ENCODE measurements at regions not wholly inside any gene's neighbourhood (a gene's known extent, or its start where the extent isn't known, plus 50 kb on each side); places are given as distances from the start of the nearest gene placed in this dataset.

- no peaks in the 10 kb centered on the region for H3K9me3 ChIP-seq
- Mint-ChIP-seq H3K4me1 (peaks cover 21 to 37% (median 26%) of the 10 kb centered on the region in 3 donors), H3K9me3 (no peaks in the 10 kb centered on the region), H3K4me3 (no peak overlapping the region), H3K36me3 (no peaks in the 10 kb centered on the region), H3K27me3 (no peaks in the 10 kb centered on the region), H3K27ac (peak overlapping the region; percentile 63 to 71)
- POLR2A ChIA-PET: interaction anchor here in 1 of 2 donors (0.5 kb wide), 1 partner anchor 28 kb away, joined by 11 read pairs; no protein-coding TSS in a partner anchor
- ATAC-seq (replicated peaks in 1 of 4) (no peak), DNase-seq (no peak)
- no peaks in the 10 kb centered on the region for H3K27me3 ChIP-seq (replicated peaks in 1 of 2; ENCODE audit: control insufficient read depth in 2 of 2, extremely low read depth in 1 of 2, insufficient read depth in 2 of 2, low read length in 1 of 2)
- no peak overlapping the region for H3K27ac ChIP-seq (ENCODE audit: low read length)
- peaks cover 0 to 7% of the 10 kb centered on the region in 2 experiments for H3K4me1 ChIP-seq (ENCODE audit: control insufficient read depth in 1 of 2, extremely low read depth in 1 of 2, insufficient read depth in 2 of 2, low read length in 2 of 2)
- H3K36me3 ChIP-seq (ENCODE audit: control insufficient read depth in 2 of 2, extremely low read depth in 1 of 2, insufficient read depth in 1 of 2, low read length in 1 of 2): no peaks in the 10 kb centered on the region
- WGBS (ENCODE audit: insufficient coverage): 89% methylated on average over 1 of the region's 6 CpGs
- H3K4me3 ChIP-seq (ENCODE audit: control insufficient read depth in 1 of 2, extremely low read depth in 1 of 2, low read length in 1 of 2): no peak overlapping the region
- CTCF ChIA-PET: no interaction called here
Observed at GRCh38 chr3:4897765-4898453, 81.3 kb upstream of the BHLHE40 start.

- no peak overlapping the region for H3K4me3 Mint-ChIP-seq
- no peak overlapping the region for H3K4me3 ChIP-seq (ENCODE audit: control insufficient read depth in 1 of 2, extremely low read depth in 1 of 2, low read length in 1 of 2)
- H3K27ac ChIP-seq (ENCODE audit: low read length): no peak overlapping the region
- no peaks in the 10 kb centered on the region for H3K36me3 ChIP-seq (ENCODE audit: control insufficient read depth in 2 of 2, extremely low read depth in 1 of 2, insufficient read depth in 1 of 2, low read length in 1 of 2)
- no peaks in the 10 kb centered on the region for H3K9me3 Mint-ChIP-seq
- ChIA-PET POLR2A (interaction anchor here in 1 of 2 donors (0.5 kb wide), 1 partner anchor 29 kb away, joined by 11 read pairs; no protein-coding TSS in a partner anchor), CTCF (no interaction called here)
- no peaks in the 10 kb centered on the region for H3K9me3 ChIP-seq
- peaks cover 0 to 7% of the 10 kb centered on the region in 2 experiments for H3K4me1 ChIP-seq (ENCODE audit: control insufficient read depth in 1 of 2, extremely low read depth in 1 of 2, insufficient read depth in 2 of 2, low read length in 2 of 2)
- 44% methylated on average over 3 of the region's 6 CpGs for WGBS (ENCODE audit: insufficient coverage)
- no peaks in the 10 kb centered on the region for H3K27me3 ChIP-seq (replicated peaks in 1 of 2; ENCODE audit: control insufficient read depth in 2 of 2, extremely low read depth in 1 of 2, insufficient read depth in 2 of 2, low read length in 1 of 2)
- peak in 1 of 4 experiments; percentile 52 for ATAC-seq (replicated peaks in 1 of 4)
- peak overlapping the region; percentile 63 to 71 for H3K27ac Mint-ChIP-seq
- peaks cover 21 to 40% (median 26%) of the 10 kb centered on the region in 3 donors for H3K4me1 Mint-ChIP-seq
- DNase-seq: peak in 1 of 35 experiments; percentile 16
- no peaks in the 10 kb centered on the region for H3K27me3 Mint-ChIP-seq
- H3K36me3 Mint-ChIP-seq: no peaks in the 10 kb centered on the region
Observed at GRCh38 chr3:4898454-4899313, 80.6 kb upstream of the BHLHE40 start.

GRCh38 chr3:4899710-4900109 is 79.5 kb upstream of the BHLHE40 start:
- Mint-ChIP-seq H3K36me3 (no peaks in the 10 kb centered on the region), H3K4me3 (no peak overlapping the region), H3K9me3 (no peaks in the 10 kb centered on the region), H3K27me3 (no peaks in the 10 kb centered on the region), H3K4me1 (peaks cover 30 to 49% (median 35%) of the 10 kb centered on the region in 3 donors), H3K27ac (peak overlapping the region; percentile 39 to 69)
- H3K36me3 ChIP-seq (ENCODE audit: control insufficient read depth in 2 of 2, extremely low read depth in 1 of 2, insufficient read depth in 1 of 2, low read length in 1 of 2): no peaks in the 10 kb centered on the region
- H3K27ac ChIP-seq (ENCODE audit: low read length): no peak overlapping the region
- no peak overlapping the region for H3K4me3 ChIP-seq (ENCODE audit: control insufficient read depth in 1 of 2, extremely low read depth in 1 of 2, low read length in 1 of 2)
- no peaks in the 10 kb centered on the region for H3K9me3 ChIP-seq
- DNase-seq (no peak), ATAC-seq (replicated peaks in 1 of 4) (peak in 1 of 4 experiments; percentile 24)
- ChIA-PET CTCF (no interaction called here), POLR2A (no interaction called here)
- H3K4me1 ChIP-seq (ENCODE audit: control insufficient read depth in 1 of 2, extremely low read depth in 1 of 2, insufficient read depth in 2 of 2, low read length in 2 of 2): peaks cover 7% of the 10 kb centered on the region in 2 experiments
- H3K27me3 ChIP-seq (replicated peaks in 1 of 2; ENCODE audit: control insufficient read depth in 2 of 2, extremely low read depth in 1 of 2, insufficient read depth in 2 of 2, low read length in 1 of 2): no peaks in the 10 kb centered on the region
- 97% methylated on average over 4 of the region's 6 CpGs for WGBS (ENCODE audit: insufficient coverage)

GRCh38 chr3:4900298-4900697 is 78.9 kb upstream of the BHLHE40 start:
- DNase-seq (peak in 1 of 35 experiments; percentile 18), ATAC-seq (replicated peaks in 1 of 4) (peak in 1 of 4 experiments; percentile 27)
- Mint-ChIP-seq H3K4me1 (peaks cover 36 to 54% (median 40%) of the 10 kb centered on the region in 3 donors), H3K9me3 (no peaks in the 10 kb centered on the region), H3K4me3 (no peak overlapping the region), H3K36me3 (no peaks in the 10 kb centered on the region), H3K27ac (peak overlapping the region; percentile 39 to 69), H3K27me3 (no peaks in the 10 kb centered on the region)
- Histone ChIP-seq H3K9me3 (no peaks in the 10 kb centered on the region), H3K27me3 (replicated peaks in 1 of 2; ENCODE audit: control insufficient read depth in 2 of 2, extremely low read depth in 1 of 2, insufficient read depth in 2 of 2, low read length in 1 of 2) (no peaks in the 10 kb centered on the region), H3K27ac (ENCODE audit: low read length) (no peak overlapping the region), H3K36me3 (ENCODE audit: control insufficient read depth in 2 of 2, extremely low read depth in 1 of 2, insufficient read depth in 1 of 2, low read length in 1 of 2) (no peaks in the 10 kb centered on the region), H3K4me3 (ENCODE audit: control insufficient read depth in 1 of 2, extremely low read depth in 1 of 2, low read length in 1 of 2) (no peak overlapping the region), H3K4me1 (ENCODE audit: control insufficient read depth in 1 of 2, extremely low read depth in 1 of 2, insufficient read depth in 2 of 2, low read length in 2 of 2) (peaks cover 8 to 10% of the 10 kb centered on the region in 2 experiments)
- ChIA-PET CTCF (no interaction called here), POLR2A (no interaction called here)
- 100% methylated on average over 1 of the region's 4 CpGs for WGBS (ENCODE audit: insufficient coverage)

- H3K4me1 ChIP-seq (ENCODE audit: control insufficient read depth in 1 of 2, extremely low read depth in 1 of 2, insufficient read depth in 2 of 2, low read length in 2 of 2): peaks cover 23 to 37% of the 10 kb centered on the region in 2 experiments
- no peaks in the 10 kb centered on the region for H3K27me3 ChIP-seq (replicated peaks in 1 of 2; ENCODE audit: control insufficient read depth in 2 of 2, extremely low read depth in 1 of 2, insufficient read depth in 2 of 2, low read length in 1 of 2)
- POLR2A ChIA-PET: interaction anchor here (0.5 to 1.2 kb wide), 4 partner anchors 15 to 74 kb away, joined by 3 to 6 read pairs (median 4); partner anchors contain the start of gene BHLHE40 (in 1 of the 2)
- H3K36me3 ChIP-seq (ENCODE audit: control insufficient read depth in 2 of 2, extremely low read depth in 1 of 2, insufficient read depth in 1 of 2, low read length in 1 of 2): no peaks in the 10 kb centered on the region
- Mint-ChIP-seq H3K27ac (peak overlapping the region; percentile 52 to 81), H3K4me1 (peaks cover 63 to 76% (median 65%) of the 10 kb centered on the region in 3 donors), H3K36me3 (no peaks in the 10 kb centered on the region), H3K4me3 (peak overlapping the region in 2 of 3 donors; percentile 9 to 17), H3K27me3 (no peaks in the 10 kb centered on the region), H3K9me3 (no peaks in the 10 kb centered on the region)
- WGBS (ENCODE audit: insufficient coverage): no CpG with 5 or more reads among the region's 9 CpGs
- DNase-seq (peak in 1 of 35 experiments; percentile 36), ATAC-seq (replicated peaks in 1 of 4) (peak in 1 of 4 experiments; percentile 40)
- H3K9me3 ChIP-seq: no peaks in the 10 kb centered on the region
- CTCF ChIA-PET: interaction anchor here (0.6 to 1.1 kb wide), 6 partner anchors 9 to 194 kb away, joined by 3 to 5 read pairs (median 3); partner anchors contain the start of gene BHLHE40 (in 1 of the 2)
- H3K27ac ChIP-seq (ENCODE audit: low read length): no peak overlapping the region
- H3K4me3 ChIP-seq (ENCODE audit: control insufficient read depth in 1 of 2, extremely low read depth in 1 of 2, low read length in 1 of 2): no peak overlapping the region
Observed at GRCh38 chr3:4904811-4905695, 74.2 kb upstream of the BHLHE40 start.

All from T-cell (primary cell).